ENCODE measurements at regions not wholly inside any gene's neighbourhood (a gene's known extent, or its start where the extent isn't known, plus 50 kb on each side); places are given as distances from the start of the nearest gene placed in this dataset.

DNA sequence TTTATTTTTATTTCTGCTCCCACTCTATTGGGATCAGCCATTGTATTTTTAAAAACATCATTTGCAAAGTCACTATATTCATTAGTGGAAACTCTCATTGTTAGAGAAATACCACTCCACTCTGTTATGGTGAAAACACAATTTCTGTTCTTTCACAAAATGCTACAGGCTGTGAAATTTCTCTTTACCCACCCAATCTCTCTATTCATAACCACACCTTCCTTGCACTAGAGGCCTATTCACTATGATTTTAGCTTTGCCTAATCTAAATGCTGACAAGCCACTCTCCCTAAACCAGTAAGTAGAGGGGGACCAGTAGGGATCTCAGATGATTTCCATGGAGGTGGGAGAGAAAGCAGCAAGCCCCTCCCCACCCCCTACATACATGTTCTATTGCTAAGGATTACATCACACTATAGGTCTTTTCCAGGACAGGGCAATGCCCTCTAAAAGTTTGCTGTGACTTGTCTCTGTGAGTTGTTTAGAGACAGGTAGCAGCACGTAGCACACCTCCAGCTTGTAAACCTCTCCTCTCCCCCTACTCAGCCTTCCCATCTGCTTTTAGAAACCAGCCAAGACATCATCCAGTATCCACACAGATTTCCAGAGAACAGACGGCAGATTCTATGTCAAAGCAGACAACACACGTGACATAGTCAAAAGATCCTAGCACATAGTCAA, 58.3 kb upstream of the PPP1R3C start:
- no peak overlapping the region for H3K4me3 ChIP-seq
- H3K36me3 ChIP-seq = no peaks in the 10 kb centered on the region
- TF ChIP-seq, protein P1, sequence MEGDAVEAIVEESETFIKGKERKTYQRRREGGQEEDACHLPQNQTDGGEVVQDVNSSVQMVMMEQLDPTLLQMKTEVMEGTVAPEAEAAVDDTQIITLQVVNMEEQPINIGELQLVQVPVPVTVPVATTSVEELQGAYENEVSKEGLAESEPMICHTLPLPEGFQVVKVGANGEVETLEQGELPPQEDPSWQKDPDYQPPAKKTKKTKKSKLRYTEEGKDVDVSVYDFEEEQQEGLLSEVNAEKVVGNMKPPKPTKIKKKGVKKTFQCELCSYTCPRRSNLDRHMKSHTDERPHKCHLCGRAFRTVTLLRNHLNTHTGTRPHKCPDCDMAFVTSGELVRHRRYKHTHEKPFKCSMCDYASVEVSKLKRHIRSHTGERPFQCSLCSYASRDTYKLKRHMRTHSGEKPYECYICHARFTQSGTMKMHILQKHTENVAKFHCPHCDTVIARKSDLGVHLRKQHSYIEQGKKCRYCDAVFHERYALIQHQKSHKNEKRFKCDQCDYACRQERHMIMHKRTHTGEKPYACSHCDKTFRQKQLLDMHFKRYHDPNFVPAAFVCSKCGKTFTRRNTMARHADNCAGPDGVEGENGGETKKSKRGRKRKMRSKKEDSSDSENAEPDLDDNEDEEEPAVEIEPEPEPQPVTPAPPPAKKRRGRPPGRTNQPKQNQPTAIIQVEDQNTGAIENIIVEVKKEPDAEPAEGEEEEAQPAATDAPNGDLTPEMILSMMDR (IDR thresholded peaks at IDR 0.05) = no peak
- no peaks in the 10 kb centered on the region for H3K27me3 ChIP-seq
- DNase-seq = no peak
- ATAC-seq = no peak
- intact Hi-C loops (cut with DNase I) = no loop called here
- no peak overlapping the region for H3K27ac ChIP-seq
- H3K9me3 ChIP-seq = no peaks in the 10 kb centered on the region
- peaks cover 0 to 5% of the 10 kb centered on the region in 2 donors for H3K4me1 ChIP-seq

- Histone ChIP-seq H3K27me3 (no peaks in the 10 kb centered on the region), H3K4me3 (no peak overlapping the region), H3K9me3 (no peaks in the 10 kb centered on the region), H3K27ac (no peak overlapping the region), H3K4me1 (peaks cover 0 to 5% of the 10 kb centered on the region in 2 donors), H3K36me3 (no peaks in the 10 kb centered on the region)
- intact Hi-C loops (cut with DNase I) = no loop called here
- no peak for DNase-seq
- TF ChIP-seq, protein P1 (IDR thresholded peaks at IDR 0.05) = no peak
- no peak for ATAC-seq
Observed at GRCh38 chr10:91690412-91690811, 57.5 kb upstream of the PPP1R3C start.

GRCh38 chr10:91689731-91690168, 56.9 kb upstream of the PPP1R3C start:
- H3K4me3 ChIP-seq = no peak overlapping the region
- no peaks in the 10 kb centered on the region for H3K9me3 ChIP-seq
- H3K36me3 ChIP-seq = no peaks in the 10 kb centered on the region
- peaks cover 0 to 5% of the 10 kb centered on the region in 2 donors for H3K4me1 ChIP-seq
- peak overlapping the region in 1 of 2 donors; percentile 53 for H3K27ac ChIP-seq
- ATAC-seq (peak; percentile 94), DNase-seq (peak in 1 of 4 donors; percentile 43)
- H3K27me3 ChIP-seq = no peaks in the 10 kb centered on the region
- TF ChIP-seq, protein P1 (IDR thresholded peaks at IDR 0.05) = no peak
- intact Hi-C loops (cut with DNase I) = no loop called here

DNA sequence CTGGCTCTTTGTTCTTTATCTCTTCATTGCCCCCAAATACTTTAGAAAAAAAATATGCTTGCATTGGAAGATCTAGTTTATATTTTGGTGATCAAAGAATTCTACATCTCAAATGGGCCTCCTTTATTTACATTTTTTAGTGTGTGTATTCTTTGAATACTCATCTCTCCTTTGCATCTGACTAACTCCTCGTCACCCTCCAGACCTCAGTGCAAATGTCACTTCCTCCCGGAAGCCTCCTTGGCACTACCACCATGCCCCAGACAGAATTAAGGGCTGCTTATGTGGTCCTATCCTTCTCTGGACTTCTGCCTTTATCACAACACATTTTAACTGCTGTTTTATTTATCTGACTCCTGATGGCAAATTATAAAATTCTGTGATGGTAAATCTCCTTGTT, 52.0 kb upstream of the PPP1R3C start:
- intact Hi-C loops (cut with DNase I) = no loop called here
- DNase-seq (no peak), ATAC-seq (no peak)
- no peaks in the 10 kb centered on the region for H3K27me3 ChIP-seq
- no peak overlapping the region for H3K27ac ChIP-seq
- H3K36me3 ChIP-seq = no peaks in the 10 kb centered on the region
- H3K9me3 ChIP-seq = no peaks in the 10 kb centered on the region
- H3K4me1 ChIP-seq = peaks cover 0 to 3% of the 10 kb centered on the region in 2 donors
- TF ChIP-seq, protein P1 (IDR thresholded peaks at IDR 0.05) = no peak
- no peak overlapping the region for H3K4me3 ChIP-seq

- Histone ChIP-seq H3K27me3 (no peaks in the 10 kb centered on the region), H3K36me3 (no peaks in the 10 kb centered on the region), H3K4me1 (no peaks in the 10 kb centered on the region), H3K27ac (no peak overlapping the region), H3K4me3 (no peak overlapping the region), H3K9me3 (no peaks in the 10 kb centered on the region)
- TF ChIP-seq, protein P1 (IDR thresholded peaks at IDR 0.05) = no peak
- ATAC-seq = peak; percentile 76
- intact Hi-C loops (cut with DNase I) = no loop called here
- DNase-seq = no peak
Observed at GRCh38 chr10:91683975-91684374, 51.1 kb upstream of the PPP1R3C start.

Measured in left lung (tissue), 4 donors.